ENCODE measurements at regions not wholly inside any gene's neighbourhood (a gene's known extent, or its start where the extent isn't known, plus 50 kb on each side); places are given as distances from the start of the nearest gene placed in this dataset.

GRCh38 chr16:16938980-16939379 is 531.8 kb downstream of the XYLT1 start:
- TF ChIP-seq EZH2 (IDR thresholded peaks at IDR 0.05; ENCODE audit: insufficient read depth, poor library complexity, severe bottlenecking) (no peak), EZH2phosphoT487 (IDR thresholded peaks at IDR 0.05; ENCODE audit: insufficient read depth, low read depth) (no peak)
